ENCODE measurements at regions not wholly inside any gene's neighbourhood (a gene's known extent, or its start where the extent isn't known, plus 50 kb on each side); places are given as distances from the start of the nearest gene placed in this dataset.

DNA sequence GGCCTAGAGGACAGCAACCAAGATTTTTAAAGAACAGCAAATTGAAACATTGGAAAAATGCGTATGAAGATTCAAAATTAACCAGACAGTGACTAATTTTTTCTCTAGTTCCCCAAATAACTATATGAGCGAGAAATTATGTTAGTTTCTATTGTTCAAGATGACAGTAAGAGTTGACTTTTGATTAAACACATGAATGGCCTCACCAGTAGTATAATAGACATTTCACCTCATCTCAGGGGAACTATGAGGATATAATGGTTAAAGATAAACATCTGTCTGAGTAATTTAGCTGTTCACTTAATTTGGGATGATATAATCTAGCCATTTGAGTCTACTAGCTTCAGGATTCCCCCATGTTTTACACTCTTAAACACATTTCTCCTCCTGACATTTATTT, 380.9 kb upstream of the NWD2 start (continued):
- TF ChIP-seq ATF3 (IDR thresholded peaks at IDR 0.05) (no peak), ATF3 (CRISPR knock-in tag; conservative IDR thresholded peaks at IDR 0.05) (no peak), TFE3 (CRISPR knock-in tag; IDR thresholded peaks at IDR 0.05) (no peak)
- TF ChIP-seq, protein P1, sequence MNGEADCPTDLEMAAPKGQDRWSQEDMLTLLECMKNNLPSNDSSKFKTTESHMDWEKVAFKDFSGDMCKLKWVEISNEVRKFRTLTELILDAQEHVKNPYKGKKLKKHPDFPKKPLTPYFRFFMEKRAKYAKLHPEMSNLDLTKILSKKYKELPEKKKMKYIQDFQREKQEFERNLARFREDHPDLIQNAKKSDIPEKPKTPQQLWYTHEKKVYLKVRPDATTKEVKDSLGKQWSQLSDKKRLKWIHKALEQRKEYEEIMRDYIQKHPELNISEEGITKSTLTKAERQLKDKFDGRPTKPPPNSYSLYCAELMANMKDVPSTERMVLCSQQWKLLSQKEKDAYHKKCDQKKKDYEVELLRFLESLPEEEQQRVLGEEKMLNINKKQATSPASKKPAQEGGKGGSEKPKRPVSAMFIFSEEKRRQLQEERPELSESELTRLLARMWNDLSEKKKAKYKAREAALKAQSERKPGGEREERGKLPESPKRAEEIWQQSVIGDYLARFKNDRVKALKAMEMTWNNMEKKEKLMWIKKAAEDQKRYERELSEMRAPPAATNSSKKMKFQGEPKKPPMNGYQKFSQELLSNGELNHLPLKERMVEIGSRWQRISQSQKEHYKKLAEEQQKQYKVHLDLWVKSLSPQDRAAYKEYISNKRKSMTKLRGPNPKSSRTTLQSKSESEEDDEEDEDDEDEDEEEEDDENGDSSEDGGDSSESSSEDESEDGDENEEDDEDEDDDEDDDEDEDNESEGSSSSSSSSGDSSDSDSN (IDR thresholded peaks at IDR 0.05; ENCODE audit: borderline replicate concordance in 1 of 2, low read depth in 2 of 2, low read length in 2 of 2) = no peak
- TF ChIP-seq, protein P2, sequence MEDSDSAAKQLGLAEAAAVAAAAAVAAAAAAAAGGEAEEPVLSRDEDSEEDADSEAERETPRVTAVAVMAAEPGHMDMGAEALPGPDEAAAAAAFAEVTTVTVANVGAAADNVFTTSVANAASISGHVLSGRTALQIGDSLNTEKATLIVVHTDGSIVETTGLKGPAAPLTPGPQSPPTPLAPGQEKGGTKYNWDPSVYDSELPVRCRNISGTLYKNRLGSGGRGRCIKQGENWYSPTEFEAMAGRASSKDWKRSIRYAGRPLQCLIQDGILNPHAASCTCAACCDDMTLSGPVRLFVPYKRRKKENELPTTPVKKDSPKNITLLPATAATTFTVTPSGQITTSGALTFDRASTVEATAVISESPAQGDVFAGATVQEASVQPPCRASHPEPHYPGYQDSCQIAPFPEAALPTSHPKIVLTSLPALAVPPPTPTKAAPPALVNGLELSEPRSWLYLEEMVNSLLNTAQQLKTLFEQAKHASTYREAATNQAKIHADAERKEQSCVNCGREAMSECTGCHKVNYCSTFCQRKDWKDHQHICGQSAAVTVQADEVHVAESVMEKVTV (CRISPR knock-in tag; IDR thresholded peaks at IDR 0.05) = no peak
